ENCODE measurements at regions not wholly inside any gene's neighbourhood (a gene's known extent, or its start where the extent isn't known, plus 50 kb on each side); places are given as distances from the start of the nearest gene placed in this dataset.

DNA sequence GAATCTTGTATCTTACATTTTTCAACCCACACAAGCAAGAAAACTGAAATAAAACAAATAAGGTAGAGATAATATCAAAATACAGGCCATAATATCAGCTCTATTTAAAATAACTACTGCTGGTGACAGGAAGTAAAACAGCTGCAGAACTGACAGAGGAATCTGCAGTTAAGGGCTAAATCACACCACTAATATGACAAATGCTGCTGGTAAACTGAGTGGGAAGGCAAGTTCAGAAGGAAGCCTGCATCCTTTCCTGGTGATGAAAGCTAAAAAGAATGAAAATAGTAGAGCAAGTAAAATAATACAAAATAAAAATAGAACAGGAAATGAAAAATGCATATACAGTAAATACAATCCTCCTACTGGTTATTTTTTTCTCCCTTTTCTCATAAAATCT, 1293.7 kb upstream of the C9orf72 start:
- FAIRE-seq (no peak), DNase-seq (ENCODE audit: insufficient read length, low spot score) (no peak)

DNA sequence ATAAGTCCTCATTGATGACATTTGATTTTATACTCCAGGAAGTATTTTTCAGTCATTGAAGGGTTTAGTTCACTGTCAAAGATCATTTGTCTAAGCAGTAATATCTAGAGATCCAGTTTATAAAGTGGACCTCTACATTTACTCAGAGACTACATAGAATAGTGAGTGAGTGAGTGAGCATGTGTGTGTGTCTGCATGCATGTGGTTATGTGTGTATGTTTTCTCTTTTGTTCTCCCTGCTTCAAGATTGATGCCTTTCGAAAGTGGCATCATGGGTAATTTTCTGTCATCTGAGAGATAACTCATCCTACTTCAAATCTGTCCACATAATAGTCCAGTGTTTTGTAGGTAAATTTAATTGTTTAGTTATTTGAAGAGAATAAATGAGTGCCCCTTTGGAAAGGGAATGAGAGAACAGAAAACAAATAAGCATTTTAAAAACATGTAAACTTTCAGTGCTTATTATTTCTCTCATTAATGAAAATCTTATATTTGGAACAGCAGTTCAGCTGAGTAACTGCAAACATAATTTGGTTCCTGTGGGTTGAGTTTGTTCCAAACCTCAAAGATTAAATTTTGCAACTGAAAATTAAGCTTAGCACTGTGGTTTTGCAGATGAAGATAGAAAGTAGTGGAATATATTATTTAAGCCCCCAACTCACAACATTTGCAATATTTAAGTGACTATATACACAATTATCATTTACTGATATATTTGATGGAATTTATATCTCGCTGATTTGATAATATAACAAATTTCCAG, 1295.1 kb upstream of the C9orf72 start:
- DNase-seq (ENCODE audit: insufficient read length, low spot score) (no peak), FAIRE-seq (no peak)

DNA sequence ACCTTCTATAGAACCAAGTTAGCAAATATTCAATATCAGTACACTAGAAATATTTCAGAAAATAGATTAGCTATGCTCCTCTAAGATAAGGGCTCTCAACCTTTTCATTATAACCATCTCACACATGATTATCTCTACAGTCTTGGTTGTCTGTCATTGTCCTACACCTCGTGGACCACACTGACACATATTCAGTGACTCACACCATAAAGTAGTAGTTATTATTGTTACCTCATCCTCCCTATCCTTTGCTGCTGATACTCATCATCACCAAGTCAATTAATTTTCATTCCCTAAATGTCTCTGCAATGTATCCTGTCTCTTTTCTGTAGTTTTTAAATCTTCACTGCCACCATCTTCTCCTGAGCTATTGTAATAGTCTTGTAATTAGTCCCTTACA, 1309.2 kb upstream of the C9orf72 start:
- DNase-seq (ENCODE audit: insufficient read length, low spot score) (no peak), FAIRE-seq (no peak)

DNA sequence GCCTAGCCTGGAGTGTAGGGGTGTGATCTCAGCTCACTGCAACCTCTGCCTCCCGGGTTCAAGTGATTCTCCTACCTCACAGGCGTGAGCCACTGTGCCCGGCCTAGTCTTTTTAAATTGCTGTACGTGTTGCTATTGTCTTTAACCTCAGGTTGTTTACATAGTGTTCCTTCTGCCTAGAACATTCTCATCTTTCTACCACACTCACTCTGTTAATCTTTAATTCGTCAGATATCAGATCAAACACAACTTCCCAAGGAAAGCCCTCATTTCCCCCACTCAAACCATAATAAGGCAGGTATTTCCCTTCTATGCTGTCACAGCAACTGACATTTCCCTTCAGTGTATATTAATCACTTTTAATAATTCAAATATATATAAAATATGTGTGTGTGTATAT, 1310.0 kb upstream of the C9orf72 start:
- DNase-seq (ENCODE audit: insufficient read length, low spot score), result no peak
- FAIRE-seq, result no peak

DNA sequence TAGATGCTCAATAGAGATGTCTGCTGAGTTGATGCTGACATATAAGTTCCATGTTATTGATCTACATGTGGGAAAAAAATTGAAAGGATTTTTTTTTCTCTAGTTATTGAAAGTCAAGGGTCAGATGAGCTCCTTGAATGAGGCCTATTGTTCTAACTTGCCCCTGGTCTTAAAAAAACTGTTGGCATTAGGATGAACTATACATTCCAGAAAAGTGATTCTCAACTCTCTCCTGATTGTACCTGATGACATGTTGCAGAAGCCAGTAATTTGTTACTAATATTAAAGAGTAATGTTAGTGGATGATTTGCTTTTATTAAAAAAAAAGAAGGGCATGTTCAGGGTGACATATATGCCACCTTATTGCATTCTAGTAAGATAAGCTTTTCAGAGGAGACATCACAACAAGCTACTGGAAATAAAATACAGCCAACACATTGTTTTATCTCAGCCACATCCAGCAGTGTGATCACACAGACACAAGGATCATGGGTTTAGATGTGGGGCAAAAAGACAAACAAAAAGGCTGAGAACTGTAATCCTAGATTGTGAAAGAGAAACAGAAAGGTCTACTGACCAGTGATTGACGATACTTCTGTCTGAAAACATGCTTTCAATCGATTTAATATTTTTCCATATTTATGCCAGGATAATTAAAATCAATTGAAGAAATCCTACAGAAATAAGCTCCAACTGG, 1314.1 kb upstream of the C9orf72 start:
- FAIRE-seq (no peak), DNase-seq (ENCODE audit: insufficient read length, low spot score) (no peak)

DNA sequence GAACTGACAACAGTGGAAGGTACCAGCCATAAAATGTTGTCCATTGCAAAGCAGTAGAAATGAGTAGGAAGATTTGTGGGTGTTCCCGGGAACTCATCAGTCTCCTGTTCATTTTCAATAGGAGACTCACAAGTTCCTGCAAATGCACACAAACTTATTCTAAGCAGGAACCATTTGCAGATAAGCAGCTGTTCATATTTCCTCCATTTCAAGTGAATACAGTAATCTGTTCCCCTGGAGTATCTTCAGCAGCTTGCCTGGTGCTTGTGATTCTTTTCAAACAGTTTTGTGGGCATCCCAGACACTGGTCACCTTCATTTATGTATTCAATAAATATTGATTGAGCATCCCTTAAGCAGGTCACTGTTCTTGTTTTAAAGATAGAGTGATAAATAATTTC, 1315.5 kb upstream of the C9orf72 start:
- FAIRE-seq (no peak), DNase-seq (ENCODE audit: insufficient read length, low spot score) (no peak)

DNA sequence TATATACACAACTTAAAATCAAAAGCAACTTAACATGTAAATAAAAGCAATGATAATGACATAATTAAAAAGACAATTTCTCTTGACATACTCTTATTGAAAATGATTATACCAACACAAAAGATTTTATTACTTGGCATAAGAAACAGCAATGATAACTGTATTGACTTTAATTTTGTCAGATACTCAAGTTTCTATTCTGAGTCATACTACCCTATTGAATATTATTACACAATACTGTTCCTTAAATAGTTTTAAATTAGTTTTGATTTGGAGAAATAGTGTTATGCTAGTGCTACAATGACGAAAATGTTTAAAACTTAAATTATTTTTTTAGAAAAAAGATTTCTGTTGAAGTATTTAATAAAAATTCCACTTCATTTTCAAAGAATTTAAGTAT, 1319.3 kb upstream of the C9orf72 start:
- FAIRE-seq, result no peak
- no peak for DNase-seq (ENCODE audit: insufficient read length, low spot score)

DNA sequence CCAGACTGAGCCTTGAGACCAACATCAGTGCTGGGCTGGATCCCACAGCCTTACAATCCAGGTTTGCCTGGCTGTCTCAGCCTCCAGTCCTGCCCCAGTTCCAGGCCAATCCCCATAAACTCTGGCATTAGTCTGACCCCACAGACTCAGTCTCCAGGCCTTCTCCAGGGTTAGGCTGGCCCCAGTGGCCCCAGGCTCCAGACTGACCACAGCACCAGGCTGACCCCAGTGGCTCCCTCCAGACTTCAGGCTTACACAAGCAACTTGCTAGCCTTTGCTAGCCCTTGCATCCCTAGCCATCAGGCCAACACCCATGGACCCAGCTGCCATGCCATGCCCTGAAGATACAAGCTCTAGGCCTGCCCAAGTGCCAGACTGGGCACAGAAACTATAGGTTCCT, 1326.0 kb upstream of the C9orf72 start:
- DNase-seq (ENCODE audit: insufficient read length, low spot score) (no peak), FAIRE-seq (no peak)

DNA sequence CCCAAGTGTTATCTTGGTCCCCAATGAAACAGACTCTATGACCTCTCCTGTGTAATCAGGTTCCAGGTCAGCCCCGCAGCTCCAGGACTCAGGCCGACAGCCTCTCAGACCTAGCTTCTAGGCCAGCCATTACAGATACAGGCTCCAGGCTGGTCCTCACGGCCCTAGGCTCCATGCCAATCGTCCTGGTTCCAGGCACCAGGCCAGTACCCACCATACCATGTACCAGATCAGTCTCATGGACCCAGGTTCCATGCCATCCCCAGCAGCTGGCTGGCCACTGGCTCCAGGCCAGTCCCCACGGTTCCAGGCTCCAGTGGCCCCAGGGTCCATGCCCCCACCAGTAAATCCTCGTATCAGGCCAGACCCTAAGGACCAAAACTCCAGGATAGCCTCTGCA, 1326.6 kb upstream of the C9orf72 start:
- DNase-seq (ENCODE audit: insufficient read length, low spot score), result no peak
- FAIRE-seq, result no peak

DNA sequence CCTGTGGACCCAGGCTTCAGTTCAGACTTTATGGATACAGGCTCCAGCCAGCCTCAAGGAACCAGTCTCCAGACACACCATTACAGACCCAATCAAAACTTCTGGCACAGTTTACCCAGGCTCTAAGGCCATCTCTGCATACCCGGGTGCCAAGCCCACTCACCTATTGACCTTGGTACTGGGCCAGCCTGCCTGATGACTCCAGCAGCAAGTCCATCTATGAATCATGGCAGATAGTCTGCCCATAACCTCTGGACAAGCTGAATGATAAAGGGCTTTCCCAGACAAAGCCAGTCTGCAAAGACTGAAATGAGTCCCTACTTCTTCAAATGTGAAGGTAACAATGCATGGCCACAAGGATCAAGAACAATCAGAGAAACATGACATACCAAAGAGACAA, 1327.1 kb upstream of the C9orf72 start:
- no peak for FAIRE-seq
- no peak for DNase-seq (ENCODE audit: insufficient read length, low spot score)

DNA sequence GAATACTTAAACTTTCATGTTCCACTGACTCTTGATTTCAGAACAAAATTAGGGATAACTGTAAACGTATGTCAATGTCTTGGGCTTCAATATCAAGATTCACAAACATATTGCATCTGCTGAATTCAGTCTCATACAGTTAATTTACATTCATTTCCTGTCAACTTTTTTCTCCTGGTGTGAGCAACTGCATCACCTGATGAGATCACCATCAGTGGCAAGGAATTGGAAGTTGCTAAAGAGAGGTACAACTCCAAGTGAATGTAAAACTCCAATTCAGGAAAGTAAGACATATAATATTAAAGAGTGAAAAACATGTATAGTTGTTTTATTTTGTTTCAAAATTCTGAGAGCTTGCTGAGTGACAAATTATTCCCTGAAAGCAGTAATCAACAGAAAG, 1336.2 kb upstream of the C9orf72 start:
- DNase-seq (ENCODE audit: insufficient read length, low spot score) (no peak), FAIRE-seq (no peak)

DNA sequence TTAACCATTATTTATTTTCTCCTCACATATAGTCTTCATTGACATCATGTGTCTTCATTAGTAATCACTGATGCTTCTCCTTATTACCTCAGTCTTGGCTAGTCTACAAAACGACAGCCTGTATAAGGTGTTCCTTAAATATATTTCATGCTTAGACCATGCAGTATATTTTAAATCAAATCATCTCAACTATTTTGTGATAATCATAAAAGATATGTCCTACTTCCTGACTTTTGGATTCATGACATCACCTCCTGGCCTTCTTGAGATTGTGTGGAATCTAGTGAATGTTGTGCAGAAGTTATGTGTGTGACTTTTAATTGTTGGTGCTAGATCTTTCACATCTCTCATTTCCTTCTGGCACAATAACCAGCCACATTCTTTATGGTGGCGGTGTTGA, 1339.3 kb upstream of the C9orf72 start:
- DNase-seq (ENCODE audit: insufficient read length, low spot score), result no peak
- no peak for FAIRE-seq

DNA sequence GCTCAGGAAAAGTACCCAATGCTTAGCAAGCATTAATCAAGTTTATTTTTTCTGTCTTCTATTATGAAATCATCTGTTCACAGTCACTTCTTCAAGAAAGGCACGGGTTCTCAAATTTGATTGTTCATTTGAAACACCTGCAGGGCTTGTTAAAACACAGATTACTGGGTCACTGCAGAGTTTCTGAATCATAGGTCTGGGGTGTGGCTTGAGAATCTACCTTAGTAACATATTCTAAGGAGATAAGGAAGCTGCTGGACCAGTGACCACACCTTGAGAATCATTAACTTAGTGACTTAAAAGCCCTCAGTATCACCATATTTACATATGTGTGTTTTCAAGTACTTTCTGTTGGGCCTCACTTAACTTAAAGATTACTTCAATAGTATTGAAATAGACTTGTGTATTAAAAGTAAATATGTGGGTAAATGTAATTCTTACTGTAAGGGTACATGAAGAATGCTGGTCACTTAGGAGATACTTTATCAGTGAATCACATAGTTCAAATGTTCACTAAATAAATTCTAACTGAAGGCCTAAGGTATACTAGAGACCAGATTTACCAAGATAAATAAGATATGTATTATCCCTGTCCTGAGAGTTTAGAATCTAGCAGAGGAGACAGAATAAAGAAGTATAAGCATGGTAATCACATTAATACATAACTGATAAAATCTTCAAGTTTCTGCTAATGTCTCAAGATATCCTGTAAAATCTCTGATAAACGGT, 1342.1 kb upstream of the C9orf72 start:
- no peak for FAIRE-seq

DNA sequence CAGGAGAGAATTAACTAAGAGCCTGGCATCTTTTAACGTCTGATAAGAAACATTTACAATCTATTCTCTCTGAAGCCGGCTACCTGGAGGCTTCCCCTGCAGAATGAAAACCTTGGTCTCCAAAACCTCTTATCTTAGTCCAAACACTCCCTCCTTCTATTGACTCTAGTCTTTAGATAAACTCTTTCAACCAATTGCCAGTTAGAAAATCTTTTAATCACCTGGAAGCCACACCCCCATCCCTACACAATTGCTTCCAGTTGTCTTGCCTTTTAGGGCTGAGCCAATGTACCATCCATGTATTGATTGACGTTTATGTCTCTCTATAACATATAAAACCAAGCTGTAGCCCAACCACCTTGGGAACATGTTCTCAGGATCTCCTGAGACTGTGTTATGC, 1343.1 kb upstream of the C9orf72 start:
- FAIRE-seq (no peak), DNase-seq (ENCODE audit: insufficient read length, low spot score) (no peak)

More for the DNA sequence above, 1342.1 kb upstream of the C9orf72 start:
- no peak for DNase-seq (ENCODE audit: insufficient read length, low spot score)

DNA sequence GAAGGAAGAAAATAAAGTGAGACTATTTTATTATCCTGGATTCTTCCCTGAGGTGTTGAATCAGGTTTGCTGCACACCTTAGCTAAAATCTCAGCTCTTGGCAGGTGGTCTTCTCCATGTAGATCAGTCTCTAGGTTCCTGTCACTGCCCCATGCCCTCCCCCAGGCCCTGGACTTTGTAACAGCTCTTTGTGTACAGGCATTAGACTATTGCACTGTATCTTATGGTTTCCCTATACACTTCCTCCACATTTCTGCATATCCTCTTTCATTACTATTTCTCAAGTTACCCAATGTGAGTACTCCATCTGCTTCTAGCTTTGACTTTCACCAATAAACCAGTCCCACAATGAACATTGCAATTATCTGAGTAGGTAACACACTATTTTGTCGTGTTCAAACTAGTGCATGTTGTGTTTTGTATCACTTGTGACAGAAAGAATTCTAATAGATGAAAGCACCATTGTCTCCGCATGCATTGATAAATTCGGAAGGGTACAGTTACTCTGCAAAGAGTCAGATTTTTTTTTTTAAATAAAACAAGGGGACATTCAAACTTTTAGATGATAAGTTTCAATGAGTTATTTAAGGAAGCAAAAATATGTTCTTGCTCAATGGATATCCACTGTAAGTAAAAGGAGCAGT, 1348.7 kb upstream of the C9orf72 start:
- DNase-seq (ENCODE audit: insufficient read length, low spot score) (no peak), FAIRE-seq (no peak)

DNA sequence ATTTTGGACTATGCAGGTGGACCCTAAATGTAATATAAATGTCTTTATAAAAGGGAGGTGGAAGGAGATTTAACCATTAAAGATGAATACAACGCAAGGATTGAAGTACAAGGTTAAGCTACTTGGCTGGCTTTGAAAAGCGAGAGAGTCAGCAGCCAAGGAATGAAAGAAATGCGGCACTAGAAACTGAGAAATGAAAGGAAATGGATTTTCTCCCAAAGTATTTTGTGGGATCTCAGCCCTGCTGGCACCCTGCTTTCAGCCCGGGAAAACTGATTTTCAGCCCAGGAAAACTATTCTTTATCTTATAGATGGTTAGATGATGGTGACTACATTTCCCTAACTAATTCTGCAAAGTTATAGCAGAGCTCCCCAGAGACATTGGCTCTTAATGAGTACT, 1349.6 kb upstream of the C9orf72 start:
- DNase-seq (ENCODE audit: insufficient read length, low spot score), result no peak
- FAIRE-seq, result no peak

DNA sequence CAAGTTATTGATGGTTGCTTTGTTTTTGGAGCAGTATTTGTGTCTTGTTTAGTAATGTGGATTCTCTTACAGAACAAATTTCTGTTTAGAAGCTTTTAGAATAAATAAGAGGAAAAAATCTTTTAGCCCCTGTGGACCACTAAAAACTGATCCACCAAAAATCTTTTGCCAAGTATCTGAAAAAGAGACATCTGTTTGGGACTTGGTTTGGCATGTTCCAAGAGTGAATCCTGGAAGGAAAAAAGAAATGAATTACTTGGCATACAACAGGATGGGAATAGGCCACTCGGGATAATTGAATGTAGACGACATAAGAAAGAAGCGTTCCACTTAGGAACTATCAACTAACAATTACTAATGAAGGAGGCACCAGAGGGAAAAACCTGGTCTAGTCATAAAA, 1350.1 kb upstream of the C9orf72 start:
- FAIRE-seq, result no peak

DNA sequence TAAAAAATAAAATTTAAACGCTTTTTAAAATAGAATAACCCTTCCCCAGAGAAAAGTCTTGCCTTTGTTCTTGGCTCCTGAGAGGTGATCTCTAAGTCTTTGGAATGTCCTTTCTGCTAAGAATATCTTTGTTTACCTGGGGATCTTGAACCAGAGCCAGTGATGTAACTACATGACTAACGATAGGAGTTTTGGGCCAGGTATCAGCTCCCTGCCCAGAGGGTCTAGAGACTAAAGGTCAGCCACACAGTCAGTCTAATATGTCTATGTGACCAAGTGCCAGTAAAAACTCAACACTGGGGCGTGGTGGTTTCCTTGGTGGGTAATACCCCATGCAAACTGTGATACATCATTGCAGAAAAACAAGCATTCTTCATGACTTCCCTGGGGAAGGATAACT, 1351.9 kb upstream of the C9orf72 start:
- FAIRE-seq (no peak), DNase-seq (ENCODE audit: insufficient read length, low spot score) (no peak)

More for the DNA sequence above, 1350.1 kb upstream of the C9orf72 start:
- no peak for DNase-seq (ENCODE audit: insufficient read length, low spot score)

DNA sequence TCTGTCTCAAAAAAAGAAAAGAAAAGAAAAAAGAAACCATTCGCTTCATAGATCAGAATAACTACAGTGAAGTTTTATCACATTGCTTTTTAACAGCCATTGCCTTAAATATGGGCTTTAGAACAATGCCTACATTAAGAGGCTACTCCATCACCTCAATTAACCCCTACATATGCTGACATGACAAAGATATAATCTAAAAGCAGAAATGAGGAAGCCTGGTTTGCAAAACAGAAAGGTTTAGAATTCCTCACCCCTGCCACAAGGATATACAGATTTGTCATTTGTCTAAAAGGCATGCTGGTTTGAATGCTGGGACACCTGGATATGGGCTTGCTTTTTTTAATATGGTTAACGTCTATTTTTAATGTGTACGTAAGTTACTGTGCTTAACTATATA, 1353.0 kb upstream of the C9orf72 start:
- FAIRE-seq (no peak), DNase-seq (ENCODE audit: insufficient read length, low spot score) (no peak)

DNA sequence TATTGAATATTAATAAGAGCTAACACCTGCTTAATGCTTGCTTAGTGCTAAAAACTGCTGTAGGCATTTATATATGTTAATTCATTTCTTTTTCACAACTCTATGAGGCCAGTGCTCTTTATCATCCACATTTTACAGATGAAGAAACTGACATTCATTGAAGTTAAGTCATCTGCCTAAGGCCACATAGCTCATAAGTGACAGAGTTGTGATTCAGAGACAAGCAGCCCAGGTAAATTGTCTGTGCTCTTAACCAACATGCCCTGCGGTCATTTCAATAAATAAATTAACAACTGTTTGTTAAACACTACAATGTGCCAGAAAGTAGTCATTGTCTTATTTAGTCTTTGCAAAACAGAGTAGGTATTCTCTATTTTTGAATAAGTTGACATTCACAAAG, 1354.4 kb upstream of the C9orf72 start:
- FAIRE-seq, result no peak
- no peak for DNase-seq (ENCODE audit: insufficient read length, low spot score)

DNA sequence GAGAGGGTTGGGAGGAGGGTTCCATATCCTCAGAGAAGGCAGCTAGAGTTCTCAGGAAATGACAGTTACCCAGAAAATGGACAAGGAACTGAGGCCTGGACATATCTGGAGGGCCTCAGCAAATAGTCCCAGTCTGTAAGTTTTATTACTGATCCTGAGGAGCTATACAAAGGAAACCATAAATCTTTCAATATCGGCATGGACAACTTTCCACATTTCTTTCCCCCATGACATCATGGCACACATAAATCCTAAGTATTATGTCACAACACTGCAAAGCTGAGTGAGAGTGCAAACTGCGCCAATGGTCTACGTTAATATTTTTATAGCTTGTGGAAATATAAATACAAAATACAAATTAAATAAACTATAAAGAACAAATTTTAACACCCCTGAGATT, 1356.2 kb upstream of the C9orf72 start:
- DNase-seq (ENCODE audit: insufficient read length, low spot score) (no peak), FAIRE-seq (no peak)

Measured in HTR-8/SVneo (cell line).